ENCODE measurements at regions not wholly inside any gene's neighbourhood (a gene's known extent, or its start where the extent isn't known, plus 50 kb on each side); places are given as distances from the start of the nearest gene placed in this dataset.
"Not testable (repeated sequence)": the region's sequence is repeated elsewhere in the genome, so short reads cannot be mapped to it uniquely, and the experiment has no call there.

GRCh38 chr13:59312776-59313175 is 851.0 kb downstream of the DIAPH3 start:
- intact Hi-C loops (cut with DNase I) = no loop called here
- no peak for DNase-seq

GRCh38 chr13:59318320-59318930 is 845.3 kb downstream of the DIAPH3 start:
- intact Hi-C loops (cut with DNase I) = no loop called here
- peak; percentile 49 to 94 (median 80) for DNase-seq

DNA sequence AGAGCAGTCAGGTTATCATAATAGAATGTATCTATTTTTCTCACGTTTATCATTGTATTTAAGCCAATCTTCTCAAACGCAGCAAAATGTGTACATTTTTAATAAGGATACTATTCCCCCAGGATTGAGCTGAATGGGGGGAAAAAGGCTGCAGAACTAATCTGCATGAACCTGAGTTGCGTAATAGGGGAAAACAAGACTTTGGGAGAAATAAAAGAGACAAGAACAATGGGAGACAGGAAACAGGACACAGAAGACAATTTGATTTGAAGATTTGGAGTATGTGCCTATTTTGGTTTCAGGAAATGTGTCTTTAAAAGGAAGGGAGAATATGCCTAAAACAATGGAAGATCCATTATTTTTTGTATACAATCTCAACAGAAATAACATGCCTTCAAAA is 844.5 kb downstream of the DIAPH3 start:
- intact Hi-C loops (cut with DNase I) = no loop called here
- no peak for DNase-seq

- intact Hi-C loops (cut with DNase I) = no loop called here
- DNase-seq = no peak
Observed at GRCh38 chr13:59320021-59320420, 843.7 kb downstream of the DIAPH3 start.

DNA sequence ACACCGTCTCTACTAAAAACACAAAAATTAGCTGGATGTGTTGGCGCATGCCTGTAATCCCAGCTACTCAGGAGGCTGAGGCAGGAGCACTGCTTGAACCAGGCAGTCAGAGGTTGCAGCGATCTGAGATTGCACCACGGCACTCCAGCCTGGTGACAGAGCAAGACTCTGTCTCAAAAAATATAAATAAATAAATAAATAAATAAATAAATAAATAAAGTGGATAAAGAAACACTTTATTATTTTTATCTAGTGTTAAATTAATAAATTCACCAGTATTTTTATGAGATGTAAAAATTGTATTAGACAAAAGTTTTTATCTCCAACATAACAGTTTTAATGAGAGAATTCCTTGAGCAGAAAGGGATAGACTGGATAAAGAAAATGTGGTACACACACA is 839.3 kb downstream of the DIAPH3 start:
- intact Hi-C loops (cut with DNase I); DNase-seq: not testable (repeated sequence)

- intact Hi-C loops (cut with DNase I) = no loop called here
- DNase-seq = no peak
Observed at GRCh38 chr13:59326717-59327116, 837.0 kb downstream of the DIAPH3 start.

- no peak for DNase-seq
- intact Hi-C loops (cut with DNase I) = no loop called here
Observed at GRCh38 chr13:59330764-59331163, 833.0 kb downstream of the DIAPH3 start.

DNA sequence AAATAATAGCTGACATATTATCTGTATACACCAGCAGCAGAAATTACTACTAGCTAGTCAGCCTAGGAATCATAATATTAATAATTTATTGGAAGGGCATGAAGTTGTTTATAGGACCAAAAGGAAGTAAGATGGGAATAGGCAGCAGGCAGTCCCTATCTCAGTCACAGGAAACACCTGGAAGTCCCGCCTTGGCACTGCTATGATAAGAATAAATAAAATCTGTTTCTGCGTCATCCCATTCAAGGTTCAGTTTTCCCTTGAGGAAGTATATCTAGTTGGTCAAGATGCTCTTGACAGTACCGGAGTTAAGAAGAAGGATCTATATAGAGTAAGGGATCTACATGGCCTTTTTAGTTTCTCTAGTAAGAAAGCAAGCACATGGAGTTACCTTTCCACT is 830.8 kb downstream of the DIAPH3 start:
- intact Hi-C loops (cut with DNase I) = no loop called here
- no peak for DNase-seq

- no peak for DNase-seq
- intact Hi-C loops (cut with DNase I) = no loop called here
Observed at GRCh38 chr13:59337070-59337469, 826.7 kb downstream of the DIAPH3 start.

DNA sequence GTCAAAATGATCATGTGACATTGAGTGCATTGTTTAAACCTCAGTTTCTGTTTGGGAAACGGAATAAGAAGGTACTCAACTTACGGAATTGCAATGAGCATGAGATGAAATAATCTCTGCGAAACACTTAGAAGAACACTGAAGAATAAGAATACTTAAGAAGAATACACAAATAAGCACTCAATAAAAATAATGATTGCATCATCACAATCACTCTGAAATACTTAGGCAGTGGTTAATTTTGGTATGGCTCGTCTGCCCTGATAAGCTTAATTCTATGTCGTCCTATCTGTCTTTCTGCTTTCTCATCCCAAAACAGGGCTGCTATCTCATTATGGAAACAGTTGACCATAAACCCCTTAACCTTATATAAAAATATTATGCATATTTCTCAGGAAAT is 823.6 kb downstream of the DIAPH3 start:
- intact Hi-C loops (cut with DNase I) = no loop called here
- DNase-seq = no peak

- intact Hi-C loops (cut with DNase I) = no loop called here
- DNase-seq = no peak
Observed at GRCh38 chr13:59340581-59340980, 823.1 kb downstream of the DIAPH3 start.

- intact Hi-C loops (cut with DNase I) = no loop called here
- DNase-seq = no peak
Observed at GRCh38 chr13:59342400-59342799, 821.3 kb downstream of the DIAPH3 start.

DNA sequence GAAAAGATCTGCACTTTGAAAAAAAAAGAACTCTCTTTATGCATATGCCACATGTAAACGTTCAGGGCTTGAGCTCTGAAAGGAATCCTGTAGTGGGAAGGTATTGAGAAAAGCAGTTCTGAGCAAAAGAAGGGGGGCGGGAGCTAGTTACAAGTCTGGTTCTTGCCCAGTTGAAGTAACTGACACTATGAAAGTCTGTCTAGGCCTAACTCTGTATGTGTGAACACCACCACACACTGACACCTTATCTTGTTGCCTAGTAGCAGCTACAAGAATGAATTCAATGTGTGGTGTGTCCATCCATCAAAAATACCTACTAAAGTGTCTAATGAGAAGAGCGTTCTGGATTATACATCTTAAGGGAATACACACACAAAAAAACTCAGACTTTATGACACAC is 820.6 kb downstream of the DIAPH3 start:
- intact Hi-C loops (cut with DNase I) = no loop called here
- no peak for DNase-seq

DNA sequence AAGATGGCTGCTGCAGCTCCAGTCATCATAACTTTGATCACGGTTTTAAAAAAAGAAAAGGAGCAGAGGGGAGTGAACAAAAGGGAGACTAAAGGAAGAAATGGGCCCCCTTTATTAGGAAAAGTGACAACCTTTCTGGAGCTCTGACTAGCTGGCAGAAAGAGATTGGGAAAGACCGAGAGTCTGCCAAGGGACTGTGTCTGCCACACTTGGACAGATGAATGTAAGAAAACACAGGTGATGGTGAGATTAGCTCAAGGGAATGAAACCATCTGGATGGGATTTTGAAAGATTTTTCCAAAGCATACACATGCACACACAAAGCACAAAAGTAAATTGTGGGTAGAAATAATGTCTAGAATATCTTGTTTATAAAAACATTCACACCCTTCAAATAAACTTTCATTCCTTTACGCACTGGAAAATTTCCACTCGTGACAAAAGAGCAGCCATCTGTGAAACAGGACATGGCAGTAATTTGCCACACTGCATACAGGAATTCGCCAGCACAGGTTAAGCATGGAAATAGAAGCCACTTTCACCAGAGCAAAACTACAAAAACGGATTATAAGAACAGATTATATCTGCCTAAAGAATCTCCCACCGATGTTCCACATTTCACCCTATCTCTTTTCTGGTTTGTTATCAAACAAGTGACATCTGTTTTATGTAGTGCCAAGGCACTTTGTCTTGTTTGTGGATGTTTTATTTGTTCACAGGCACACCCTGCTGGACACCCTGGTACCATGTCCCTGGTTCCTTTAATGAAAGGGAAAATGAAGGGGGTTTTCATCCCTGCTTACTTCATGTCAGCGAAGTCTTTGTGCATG is 819.5 kb downstream of the DIAPH3 start:
- no peak for DNase-seq
- intact Hi-C loops (cut with DNase I) = no loop called here

- DNase-seq = no peak
- intact Hi-C loops (cut with DNase I) = no loop called here
Observed at GRCh38 chr13:59345311-59345710, 818.4 kb downstream of the DIAPH3 start.

DNA sequence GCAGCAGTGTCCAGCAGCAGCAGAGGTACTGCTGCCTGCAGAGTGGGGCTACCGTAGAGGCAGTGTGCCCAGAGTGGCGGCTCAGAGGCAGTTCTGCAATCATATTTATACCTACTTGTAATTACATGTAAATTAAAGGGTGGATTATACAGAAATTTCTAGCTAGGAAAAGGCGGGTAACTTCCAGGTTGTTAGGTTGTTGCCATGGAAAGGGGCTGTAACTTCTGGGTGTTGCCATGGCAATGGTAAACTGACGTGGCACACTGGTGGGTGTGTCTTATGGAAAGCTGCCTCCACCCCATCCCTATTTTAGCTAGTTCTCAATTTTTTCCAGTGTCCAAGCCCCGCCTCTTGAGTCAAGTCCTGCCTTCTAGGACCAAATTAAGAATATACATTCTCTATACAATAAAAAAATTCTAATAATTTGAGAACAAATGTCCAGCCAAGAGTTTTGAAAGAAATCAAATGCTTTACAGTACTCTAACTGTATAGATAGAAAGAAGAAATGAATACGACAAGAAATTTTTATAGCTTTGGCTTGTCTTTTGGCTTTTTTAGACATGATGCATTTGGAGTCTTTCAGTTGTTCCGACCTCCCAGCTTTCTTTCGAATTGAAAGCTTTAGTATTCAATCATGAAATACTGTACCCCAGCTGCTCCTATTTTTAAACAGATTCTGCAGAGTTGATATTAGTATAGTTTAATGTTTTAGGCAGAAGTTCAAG is 816.6 kb downstream of the DIAPH3 start:
- peak in 3 of 10 donors; percentile 11 to 79 (median 65) for DNase-seq
- intact Hi-C loops (cut with DNase I) = no loop called here

DNA sequence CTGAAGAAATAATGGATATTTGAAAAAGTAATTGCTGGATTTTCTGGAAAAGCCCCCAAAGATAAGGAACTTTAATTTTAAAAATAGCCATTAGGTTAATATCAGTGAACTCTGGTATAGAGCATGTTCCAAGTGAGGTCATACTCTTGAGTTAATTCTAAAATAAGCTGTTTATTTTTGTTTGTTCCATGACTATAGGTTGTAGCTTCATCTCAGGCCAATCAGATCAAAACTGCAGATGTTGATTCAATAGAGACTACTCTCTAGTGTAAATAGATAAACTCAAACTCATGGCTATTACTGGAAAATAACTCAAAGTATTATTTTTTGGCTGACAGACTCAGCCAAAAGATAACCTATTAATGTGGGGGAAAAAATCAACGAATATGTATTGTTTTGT is 815.1 kb downstream of the DIAPH3 start:
- DNase-seq = no peak
- intact Hi-C loops (cut with DNase I) = no loop called here

GRCh38 chr13:59352600-59352999 is 811.1 kb downstream of the DIAPH3 start:
- DNase-seq = no peak
- intact Hi-C loops (cut with DNase I) = no loop called here

DNA sequence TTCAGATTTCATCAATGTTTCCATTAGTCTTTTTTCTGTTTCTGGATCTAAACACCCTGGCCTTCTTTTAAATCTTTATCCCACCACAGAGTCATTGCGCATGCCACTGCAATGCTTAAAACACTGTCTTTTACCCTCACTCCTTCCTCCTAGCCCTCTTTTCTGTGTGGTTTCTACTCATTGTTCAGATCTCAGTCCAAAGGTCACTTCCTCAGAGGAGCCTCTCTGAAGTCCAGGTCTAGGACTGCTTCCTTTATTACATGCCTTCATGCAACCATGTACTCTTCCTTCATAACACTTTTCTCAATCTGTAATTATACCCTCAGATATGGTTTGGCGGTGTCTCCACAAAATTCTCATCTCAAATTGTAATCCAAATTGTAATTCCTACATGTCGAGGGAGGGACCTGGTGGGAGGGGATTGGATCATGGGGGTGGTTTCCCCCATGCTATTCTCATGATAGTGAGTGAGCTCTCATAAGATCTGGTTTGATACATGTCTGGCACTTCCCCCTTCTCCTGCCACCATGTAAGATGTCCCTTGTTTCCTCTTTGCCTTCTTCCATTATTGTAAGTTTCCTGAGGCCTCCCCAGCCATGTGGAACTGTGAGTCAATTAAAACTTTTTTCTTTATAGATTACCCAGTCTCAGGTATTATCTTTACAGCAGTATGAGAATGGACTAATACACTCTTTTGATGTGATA is 808.9 kb downstream of the DIAPH3 start:
- DNase-seq = no peak
- intact Hi-C loops (cut with DNase I) = no loop called here

DNA sequence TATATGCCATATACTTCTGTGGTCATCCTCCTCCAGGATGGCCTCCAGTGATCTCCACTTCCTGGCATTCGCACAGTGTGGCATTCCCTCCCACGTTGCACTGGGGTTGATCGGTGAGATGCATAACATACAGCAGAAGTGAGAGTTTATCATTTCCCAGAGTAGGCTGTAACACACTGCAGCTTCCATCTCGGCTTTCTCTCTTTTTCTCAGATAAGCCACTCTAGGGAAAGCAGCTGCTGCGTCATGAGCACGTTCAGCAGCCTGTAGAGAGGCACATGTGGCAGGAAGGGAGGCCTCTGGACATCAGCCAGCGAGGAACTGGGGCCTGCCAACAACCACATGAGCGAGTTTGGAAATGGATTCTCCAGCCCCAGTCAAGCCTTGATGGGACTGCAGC is 807.1 kb downstream of the DIAPH3 start:
- peak in 4 of 10 donors; percentile 11 to 90 (median 36) for DNase-seq
- intact Hi-C loops (cut with DNase I) = no loop called here

DNA sequence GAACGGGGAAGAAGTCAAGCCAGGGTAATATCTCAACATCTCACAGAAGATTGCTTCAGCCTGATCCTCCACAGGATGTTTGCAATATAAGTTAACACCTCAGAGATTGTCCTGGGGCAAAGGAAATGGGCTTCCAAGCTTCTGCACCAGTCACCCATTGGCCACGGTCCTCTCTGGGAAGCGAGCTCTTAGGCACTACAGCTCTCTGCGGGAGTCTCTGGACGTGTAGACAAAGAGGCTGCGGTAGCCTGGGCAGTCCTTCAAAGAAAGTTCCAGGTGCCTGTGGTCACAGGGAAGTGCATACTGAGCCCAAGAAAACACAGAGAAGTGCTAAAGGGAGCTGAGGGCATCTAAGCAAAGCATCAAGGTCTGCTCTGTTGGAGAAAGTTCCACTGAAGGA is 805.7 kb downstream of the DIAPH3 start:
- DNase-seq = no peak
- intact Hi-C loops (cut with DNase I) = no loop called here
